ENCODE measurements at regions not wholly inside any gene's neighbourhood (a gene's known extent, or its start where the extent isn't known, plus 50 kb on each side); places are given as distances from the start of the nearest gene placed in this dataset.

- no peak overlapping the region for H3K27ac ChIP-seq
- TF ChIP-seq CTCF (IDR thresholded peaks at IDR 0.05) (no peak), ZFX (IDR thresholded peaks at IDR 0.05; ENCODE audit: borderline replicate concordance) (no peak)
Measured at GRCh38 chr3:21860657-21861056, 109.6 kb upstream of the ZNF385D start.

DNA sequence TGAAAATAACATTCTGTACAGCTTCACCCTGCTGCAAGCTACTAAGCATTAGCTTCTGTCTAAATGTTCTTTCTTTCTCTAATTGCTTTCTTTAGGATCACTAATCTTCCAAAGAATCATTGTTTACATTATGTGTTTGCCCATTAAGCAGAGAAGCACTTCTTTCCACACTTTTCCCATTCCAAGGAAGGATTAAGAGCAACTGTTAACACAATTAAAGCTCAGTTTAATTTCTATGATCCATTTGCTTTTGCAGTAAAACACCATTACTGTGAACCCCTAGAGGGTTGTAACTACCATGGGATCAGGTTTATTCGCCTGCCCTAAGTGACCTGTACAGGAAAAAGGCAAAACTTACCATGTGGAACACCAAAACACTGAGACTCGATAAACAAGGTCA lies 125.8 kb upstream of the ZNF385D start:
- H3K27ac ChIP-seq, result no peak overlapping the region
- TF ChIP-seq CTCF (IDR thresholded peaks at IDR 0.05) (no peak), ZFX (IDR thresholded peaks at IDR 0.05; ENCODE audit: borderline replicate concordance) (no peak)

GRCh38 chr3:21877214-21877754 lies 126.3 kb upstream of the ZNF385D start:
- H3K27ac ChIP-seq, result no peak overlapping the region
- TF ChIP-seq CTCF (IDR thresholded peaks at IDR 0.05) (no peak), ZFX (IDR thresholded peaks at IDR 0.05; ENCODE audit: borderline replicate concordance) (no peak)

GRCh38 chr3:21879184-21879886 lies 128.3 kb upstream of the ZNF385D start:
- H3K27ac ChIP-seq, result no peak overlapping the region
- TF ChIP-seq ZFX (IDR thresholded peaks at IDR 0.05; ENCODE audit: borderline replicate concordance), result no peak
- no peak for TF ChIP-seq CTCF (IDR thresholded peaks at IDR 0.05)

DNA sequence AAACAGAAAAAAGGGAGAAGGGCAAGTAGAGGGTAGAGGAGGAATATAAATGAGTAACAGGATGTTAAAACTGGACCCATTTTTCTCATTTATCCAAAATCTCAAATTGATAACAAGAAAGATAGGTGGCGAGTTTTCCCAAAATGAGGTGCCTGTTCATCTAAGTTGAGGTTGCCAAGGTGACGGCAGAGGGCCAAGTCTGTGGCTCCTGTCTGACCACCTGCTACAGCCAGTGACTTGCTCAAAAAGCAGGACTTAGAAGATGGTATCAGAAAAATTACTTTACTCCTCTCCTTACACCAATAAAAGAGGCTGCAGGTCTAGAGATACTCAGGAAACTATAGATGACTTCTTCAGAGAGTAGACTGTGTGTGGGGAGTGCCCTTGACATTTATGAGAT lies 137.6 kb upstream of the ZNF385D start:
- H3K27ac ChIP-seq, result no peak overlapping the region
- TF ChIP-seq CTCF (IDR thresholded peaks at IDR 0.05), result no peak
- TF ChIP-seq ZFX (IDR thresholded peaks at IDR 0.05; ENCODE audit: borderline replicate concordance), result no peak

DNA sequence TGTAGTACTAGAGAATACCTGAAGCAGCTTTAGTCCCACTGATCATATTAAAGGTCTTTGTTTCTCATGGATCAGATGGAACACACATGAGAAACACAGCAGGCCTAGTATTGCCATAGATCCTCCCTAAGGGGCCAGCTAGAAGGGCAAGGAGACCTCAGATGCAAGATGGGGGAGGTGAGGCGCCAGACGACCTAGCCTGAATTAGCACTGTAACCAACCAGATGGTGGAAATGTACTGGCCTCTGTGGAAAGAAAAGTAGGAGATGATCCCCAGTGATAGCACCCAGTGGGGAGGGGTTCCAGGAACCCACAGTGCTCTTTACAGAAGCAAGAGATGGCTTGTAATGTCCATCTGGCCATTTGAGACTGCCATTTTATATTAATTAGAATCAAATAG lies 138.2 kb upstream of the ZNF385D start:
- no peak overlapping the region for H3K27ac ChIP-seq
- TF ChIP-seq CTCF (IDR thresholded peaks at IDR 0.05) (no peak), ZFX (IDR thresholded peaks at IDR 0.05; ENCODE audit: borderline replicate concordance) (no peak)

GRCh38 chr3:21892104-21892503 lies 141.1 kb upstream of the ZNF385D start:
- TF ChIP-seq CTCF (IDR thresholded peaks at IDR 0.05) (no peak), ZFX (IDR thresholded peaks at IDR 0.05; ENCODE audit: borderline replicate concordance) (no peak)
- H3K27ac ChIP-seq, result no peak overlapping the region

All from 22Rv1 (cell line).